ENCODE measurements at regions not wholly inside any gene's neighbourhood (a gene's known extent, or its start where the extent isn't known, plus 50 kb on each side); places are given as distances from the start of the nearest gene placed in this dataset.
"Not testable (repeated sequence)": the region's sequence is repeated elsewhere in the genome, so short reads cannot be mapped to it uniquely, and the experiment has no call there.

- not testable (repeated sequence) for TF ChIP-seq YY1 (IDR thresholded peaks at IDR 0.05; ENCODE audit: insufficient read depth, insufficient read length); SUZ12 (IDR thresholded peaks at IDR 0.05; ENCODE audit: extremely low read depth, insufficient read depth, insufficient read length); ZNF274 (IDR thresholded peaks at IDR 0.05; ENCODE audit: low read depth, low read length)
Observed at GRCh38 chrX:5666689-5667088, 562.0 kb downstream of the NLGN4X start.

Measured in NT2/D1 (cell line).